ENCODE measurements at regions not wholly inside any gene's neighbourhood (a gene's known extent, or its start where the extent isn't known, plus 50 kb on each side); places are given as distances from the start of the nearest gene placed in this dataset.
A peak's percentile ranks its signal among the peaks of the same experiment; 100 is the strongest.
"Not testable (repeated sequence)": the region's sequence is repeated elsewhere in the genome, so short reads cannot be mapped to it uniquely, and the experiment has no call there.

DNA sequence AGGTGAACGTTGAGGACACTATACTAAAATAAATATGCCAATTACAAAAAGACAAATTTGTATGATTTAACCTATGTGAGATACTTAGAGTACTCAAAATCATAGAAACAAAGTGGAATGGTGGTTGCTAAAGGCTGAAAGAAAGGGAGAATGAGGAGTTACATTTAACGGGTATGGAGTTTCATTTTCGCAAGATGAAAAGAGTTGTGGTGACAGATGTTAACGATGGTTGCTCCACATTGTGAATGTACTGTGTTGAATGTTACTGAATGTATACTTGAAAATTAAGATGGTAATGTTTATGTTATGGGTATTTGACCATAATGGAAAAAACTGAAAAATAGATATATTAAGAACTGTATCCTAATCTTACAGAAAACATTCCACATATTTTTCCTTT lies 51.3 kb upstream of the MOCS2 start:
- no peak for FAIRE-seq

GRCh38 chr5:53161876-53162275 lies 52.3 kb upstream of the MOCS2 start:
- FAIRE-seq (peak; percentile 44), DNase-seq (ENCODE audit: insufficient read length, low spot score) (no peak)

More for the DNA sequence above, 51.3 kb upstream of the MOCS2 start:
- DNase-seq (ENCODE audit: insufficient read length, low spot score): no peak

DNA sequence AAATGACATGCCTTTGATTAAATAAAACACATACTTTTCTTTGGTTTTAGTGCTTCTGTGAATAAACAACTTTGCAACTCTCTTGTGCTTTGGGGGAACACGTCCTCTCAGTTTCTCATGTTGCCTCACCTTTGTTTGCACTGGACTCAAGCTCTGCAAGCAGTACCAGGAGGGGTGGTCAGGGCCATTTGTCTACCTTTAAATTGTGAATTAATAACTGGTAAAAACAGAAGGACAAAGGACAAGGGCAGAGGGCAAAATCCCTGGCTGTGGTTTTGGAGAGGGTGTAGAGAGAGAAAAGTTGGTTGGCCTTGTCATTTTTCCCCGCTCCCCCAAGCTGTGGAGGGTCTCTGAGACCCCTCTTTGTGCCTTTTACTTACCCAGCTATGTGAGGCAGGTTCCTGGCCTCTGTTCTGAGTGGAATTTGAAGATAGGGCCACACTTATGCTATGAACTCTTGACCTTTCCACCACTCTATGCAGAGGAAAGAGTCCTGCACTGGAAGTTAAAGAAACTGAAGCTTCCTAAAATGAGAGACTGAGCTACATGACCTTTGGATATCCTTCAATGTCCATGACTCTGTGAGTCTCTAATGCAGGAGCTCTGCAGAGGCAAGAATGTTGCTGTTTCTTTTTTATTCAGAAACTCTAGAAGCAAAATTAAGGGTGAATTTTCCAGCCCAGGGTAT lies 55.1 kb upstream of the MOCS2 start:
- DNase-seq (ENCODE audit: insufficient read length, low spot score) (no peak), FAIRE-seq (no peak)

DNA sequence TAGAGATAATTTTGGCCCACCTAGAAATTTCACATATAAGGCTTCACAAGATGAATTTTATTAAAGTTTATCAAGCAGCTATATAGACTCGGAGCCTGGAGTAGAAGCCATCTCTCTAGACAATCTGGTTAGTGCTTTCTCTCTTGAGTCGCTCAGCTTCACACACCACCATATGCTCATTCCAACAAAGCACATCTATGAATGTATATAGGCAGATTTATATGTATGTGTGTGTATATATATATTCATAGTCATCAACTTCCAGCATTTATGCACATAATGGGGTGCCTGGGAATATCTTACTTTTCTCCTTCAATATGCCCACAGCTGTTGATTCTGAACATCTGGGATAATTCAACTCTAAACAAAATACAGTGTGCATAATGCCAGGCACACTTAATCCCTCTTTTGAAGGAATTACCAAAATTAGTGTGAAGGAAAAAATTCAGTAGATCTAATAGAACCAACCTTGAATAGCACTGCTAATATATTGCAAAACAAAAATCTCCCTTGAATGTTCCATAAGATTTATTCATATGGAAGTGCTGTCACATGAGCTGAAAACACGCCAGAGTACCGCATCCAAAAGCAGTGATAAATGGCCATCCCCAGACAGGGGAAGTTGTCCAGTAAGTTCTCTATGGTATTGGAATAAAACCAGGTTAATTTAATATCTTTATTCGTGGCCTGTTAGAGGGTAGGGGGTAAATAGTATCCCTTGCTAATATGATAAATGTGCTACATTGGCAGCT lies 56.0 kb upstream of the MOCS2 start:
- DNase-seq (ENCODE audit: insufficient read length, low spot score) (no peak), FAIRE-seq (no peak)

GRCh38 chr5:53166183-53166495 lies 56.6 kb upstream of the MOCS2 start:
- FAIRE-seq: no peak

GRCh38 chr5:53167836-53168235 lies 58.3 kb upstream of the MOCS2 start:
- DNase-seq (ENCODE audit: insufficient read length, low spot score) (no peak), FAIRE-seq (no peak)

More at GRCh38 chr5:53166183-53166495, 56.6 kb upstream of the MOCS2 start:
- no peak for DNase-seq (ENCODE audit: insufficient read length, low spot score)

GRCh38 chr5:53169933-53170332 lies 60.4 kb upstream of the MOCS2 start:
- DNase-seq (ENCODE audit: insufficient read length, low spot score) (no peak), FAIRE-seq (no peak)

- FAIRE-seq: peak; percentile 88
- peak; percentile 47 for DNase-seq (ENCODE audit: insufficient read length, low spot score)
These were observed 61.3 kb upstream of the MOCS2 start for GRCh38 chr5:53170746-53171349.

- not testable (repeated sequence) for DNase-seq (ENCODE audit: insufficient read length, low spot score); FAIRE-seq
These were observed 62.5 kb upstream of the MOCS2 start for GRCh38 chr5:53172073-53172472.

- FAIRE-seq: no peak
- no peak for DNase-seq (ENCODE audit: insufficient read length, low spot score)
These were observed 63.1 kb upstream of the MOCS2 start for GRCh38 chr5:53172630-53173029.

DNA sequence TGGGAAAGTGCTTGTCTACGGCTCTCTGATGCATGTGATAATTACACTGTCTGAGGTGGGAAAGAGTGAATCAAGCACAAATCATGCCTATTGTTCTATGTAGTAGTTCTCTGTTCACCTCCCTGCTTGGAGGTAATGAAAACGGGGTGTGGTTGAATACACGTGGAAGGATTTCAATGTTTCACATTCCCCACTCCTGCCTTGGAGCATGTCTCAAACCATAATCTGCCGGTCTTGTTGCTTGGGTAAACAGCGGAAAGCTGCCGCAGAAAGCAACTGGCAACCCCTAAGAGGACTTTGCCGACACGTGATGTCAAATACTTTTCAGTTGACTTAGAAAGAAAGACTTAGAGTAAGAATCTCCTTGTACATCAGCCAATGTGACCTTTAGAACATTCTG lies 63.5 kb upstream of the MOCS2 start:
- peak; percentile 64 for FAIRE-seq
- DNase-seq (ENCODE audit: insufficient read length, low spot score): no peak

DNA sequence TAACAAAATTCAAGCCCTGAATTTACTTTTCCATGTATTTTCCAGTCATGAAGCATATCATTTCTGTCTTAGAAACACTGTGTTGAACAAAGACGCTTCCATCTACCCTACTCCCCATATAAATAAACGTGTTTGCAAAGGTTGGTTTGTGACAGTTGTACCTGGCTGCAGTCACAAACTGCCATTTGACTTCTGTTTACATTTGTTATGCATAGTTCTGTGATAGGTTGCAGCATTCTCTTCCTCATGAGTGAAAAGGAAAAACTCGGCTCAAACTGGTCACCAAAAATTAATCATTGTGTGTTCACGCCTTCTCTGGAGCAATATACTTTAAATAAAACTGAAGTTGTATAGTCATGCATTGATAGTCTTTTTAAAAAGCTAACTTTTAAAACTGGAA lies 69.3 kb upstream of the MOCS2 start:
- FAIRE-seq: no peak

DNA sequence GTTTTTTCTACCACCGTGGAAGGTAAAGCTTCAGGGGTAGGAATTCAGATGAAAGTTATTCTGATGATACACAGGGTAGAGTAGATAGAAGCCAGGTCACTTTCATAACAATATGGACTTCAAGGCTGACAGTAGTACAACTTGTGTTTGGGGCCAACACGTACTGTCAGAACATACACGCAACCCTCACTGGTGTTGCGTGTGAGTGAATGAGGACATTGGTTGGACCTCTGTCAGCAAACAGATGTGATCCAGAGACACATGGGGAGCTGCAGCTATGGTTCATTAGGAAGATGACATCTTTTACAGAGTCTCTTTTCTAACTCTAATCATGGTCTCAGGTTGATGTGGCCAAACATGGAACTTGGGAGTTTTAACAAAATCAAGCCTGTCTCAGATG lies 70.1 kb upstream of the MOCS2 start:
- no peak for FAIRE-seq
- no peak for DNase-seq (ENCODE audit: insufficient read length, low spot score)

More for the DNA sequence above, 69.3 kb upstream of the MOCS2 start:
- DNase-seq (ENCODE audit: insufficient read length, low spot score): no peak

GRCh38 chr5:53180538-53180937 lies 71.0 kb upstream of the MOCS2 start:
- FAIRE-seq (no peak), DNase-seq (ENCODE audit: insufficient read length, low spot score) (no peak)

DNA sequence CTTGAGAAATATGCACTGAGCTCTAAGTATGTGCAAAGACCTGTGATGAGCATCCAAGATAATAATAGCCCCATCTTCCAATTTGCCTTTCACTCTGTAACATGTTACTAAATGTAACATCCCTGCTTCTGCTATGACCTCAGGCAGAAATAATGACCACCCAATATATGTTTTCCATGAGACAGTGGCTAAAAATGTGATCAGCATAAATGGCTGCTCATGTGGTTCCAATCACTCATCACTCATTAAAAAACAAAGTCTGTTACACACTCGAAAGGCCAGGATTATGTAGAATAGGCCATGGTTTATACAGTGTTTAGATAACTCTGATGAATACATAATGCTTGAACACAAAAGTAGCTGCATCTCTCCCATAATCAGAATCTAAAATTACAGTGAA lies 71.4 kb upstream of the MOCS2 start:
- FAIRE-seq (peak; percentile 67), DNase-seq (ENCODE audit: insufficient read length, low spot score) (no peak)

DNA sequence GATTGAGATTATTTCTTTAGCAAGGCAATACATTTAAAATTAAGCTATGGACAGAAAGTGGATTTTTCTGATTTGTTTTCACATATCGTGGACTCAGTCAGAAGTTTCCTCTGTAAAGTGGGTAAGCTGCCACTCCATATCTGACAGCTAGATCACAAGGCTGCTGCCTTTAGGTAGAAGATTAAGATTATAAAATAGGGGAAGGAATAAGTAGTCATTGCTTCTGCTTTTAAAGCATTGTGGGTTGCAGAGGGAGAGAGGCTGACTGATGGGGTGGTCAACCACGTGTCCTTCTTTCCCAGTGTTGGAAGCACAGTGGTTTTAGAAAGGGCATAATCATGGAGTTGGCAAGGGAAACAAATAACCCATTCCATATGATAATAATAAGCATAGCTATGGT lies 74.3 kb upstream of the MOCS2 start:
- FAIRE-seq (no peak), DNase-seq (ENCODE audit: insufficient read length, low spot score) (no peak)

- no peak for DNase-seq (ENCODE audit: insufficient read length, low spot score)
- peak; percentile 72 for FAIRE-seq
These were observed 82.1 kb upstream of the MOCS2 start for GRCh38 chr5:53191548-53192165.

DNA sequence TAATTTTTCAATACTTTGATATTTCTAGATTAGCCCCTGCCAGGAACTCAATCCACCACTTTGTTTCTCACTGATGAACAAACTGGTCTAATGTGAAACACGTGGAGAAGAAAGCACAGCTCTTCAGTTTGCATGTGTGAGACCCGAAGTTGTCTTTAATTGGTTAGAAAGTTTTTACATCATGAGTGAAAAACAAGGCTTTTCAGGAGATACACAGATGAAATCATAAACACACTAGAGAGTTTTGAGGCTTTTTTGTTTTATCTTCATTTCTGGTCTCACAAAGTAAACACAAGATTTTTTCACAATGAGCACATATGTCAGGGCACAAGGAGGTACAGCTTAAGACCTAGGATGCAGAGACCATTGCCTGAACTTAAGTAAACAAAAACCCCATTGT lies 84.5 kb upstream of the MOCS2 start:
- FAIRE-seq: no peak
- no peak for DNase-seq (ENCODE audit: insufficient read length, low spot score)

- no peak for FAIRE-seq
- DNase-seq (ENCODE audit: insufficient read length, low spot score): no peak
These were observed 90.3 kb upstream of the MOCS2 start for GRCh38 chr5:53199882-53200281.

DNA sequence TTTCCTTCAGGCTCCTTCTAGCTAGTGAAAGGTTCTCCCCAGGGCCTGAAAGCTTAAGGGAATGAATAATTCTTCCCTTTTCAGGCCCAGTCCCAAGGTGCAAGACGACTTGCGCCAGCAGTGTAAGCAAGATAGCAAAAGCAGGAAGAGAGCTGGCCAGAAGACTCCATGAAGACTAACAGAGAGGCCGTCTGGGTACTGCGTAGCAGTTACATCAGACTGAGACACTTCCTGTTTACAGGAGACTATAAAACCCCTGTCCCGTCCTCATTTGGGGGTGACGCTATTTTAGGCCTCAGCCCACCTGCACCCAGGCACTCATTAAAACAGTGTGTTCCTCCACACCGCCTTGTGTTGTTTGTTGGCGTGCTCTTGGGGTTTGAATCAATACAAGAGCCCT lies 90.7 kb upstream of the MOCS2 start:
- FAIRE-seq (no peak), DNase-seq (ENCODE audit: insufficient read length, low spot score) (no peak)

- FAIRE-seq: no peak
- DNase-seq (ENCODE audit: insufficient read length, low spot score): no peak
These were observed 92.2 kb upstream of the MOCS2 start for GRCh38 chr5:53201746-53202145.

GRCh38 chr5:53206562-53206961 lies 97.0 kb upstream of the MOCS2 start:
- no peak for DNase-seq (ENCODE audit: insufficient read length, low spot score)
- peak; percentile 9 for FAIRE-seq

All from HTR-8/SVneo (cell line).